ENCODE measurements at regions not wholly inside any gene's neighbourhood (a gene's known extent, or its start where the extent isn't known, plus 50 kb on each side); places are given as distances from the start of the nearest gene placed in this dataset.
"Not testable (repeated sequence)": the region's sequence is repeated elsewhere in the genome, so short reads cannot be mapped to it uniquely, and the experiment has no call there.

GRCh38 chr5:66413931-66414330 is 182.3 kb upstream of the MAST4 start:
- DNase-seq, result no peak

GRCh38 chr5:66415208-66415607 is 181.0 kb upstream of the MAST4 start:
- DNase-seq, result no peak

DNA sequence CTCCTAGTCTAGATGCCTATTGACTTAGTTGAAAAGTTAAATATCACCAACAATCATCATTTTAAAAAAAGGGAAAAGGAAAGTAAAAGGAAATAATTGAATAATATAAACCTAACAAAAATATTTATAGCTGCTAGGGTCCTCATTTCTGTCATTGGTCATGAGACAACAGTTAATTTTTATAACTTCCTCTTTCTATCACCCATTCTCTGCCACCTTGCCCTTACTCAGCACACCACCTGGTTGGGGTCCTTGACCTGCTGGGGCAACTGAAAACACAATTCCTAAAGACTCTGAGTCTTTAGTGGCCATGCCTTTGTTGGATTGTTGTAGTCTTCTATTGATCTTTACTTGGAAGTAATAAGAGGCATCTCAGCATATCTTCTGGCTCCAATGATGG is 179.5 kb upstream of the MAST4 start:
- no peak for DNase-seq

DNA sequence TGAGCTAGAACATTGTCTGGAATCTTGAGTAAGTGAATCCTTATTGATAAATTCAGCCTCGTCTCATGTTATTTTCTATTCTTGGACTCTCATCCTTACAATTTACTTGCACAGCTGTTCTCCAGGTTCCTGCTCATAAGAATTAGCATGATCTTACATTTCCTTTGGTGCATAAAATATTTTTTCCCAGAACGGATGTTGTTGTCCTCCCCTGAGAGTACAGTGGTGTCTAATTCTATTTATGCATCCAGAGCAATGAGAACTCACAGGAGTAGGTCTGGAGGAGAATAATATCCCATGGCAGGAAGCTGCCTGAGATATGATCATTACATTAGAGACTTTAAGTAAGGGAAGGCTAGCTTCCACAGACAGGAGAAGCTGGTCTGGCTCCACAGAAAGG is 178.4 kb upstream of the MAST4 start:
- DNase-seq, result no peak

GRCh38 chr5:66423484-66423883 is 172.7 kb upstream of the MAST4 start:
- DNase-seq, result no peak

DNA sequence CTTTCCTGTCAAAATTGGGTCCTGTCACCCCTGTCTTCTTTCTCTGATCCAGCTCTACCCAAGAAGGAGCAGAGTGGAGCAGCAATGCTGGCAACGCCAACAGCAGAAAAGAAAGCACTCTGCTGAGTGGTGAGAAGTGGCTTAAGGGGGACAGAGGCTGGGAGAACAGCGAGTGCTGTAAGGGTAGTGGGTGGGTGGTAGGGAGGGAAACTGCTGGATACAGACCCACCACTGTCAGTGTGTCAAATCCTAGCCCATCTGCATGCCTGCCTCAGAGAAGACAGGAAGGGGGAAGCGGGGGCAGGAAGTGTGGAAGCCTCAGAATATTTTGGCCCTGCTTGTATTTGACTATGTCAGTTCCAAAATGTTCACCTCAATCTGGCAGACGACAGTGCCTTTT is 170.4 kb upstream of the MAST4 start:
- DNase-seq, result no peak

- DNase-seq, result no peak
Measured at GRCh38 chr5:66426259-66427138, 169.7 kb upstream of the MAST4 start.

- no peak for DNase-seq
Measured at GRCh38 chr5:66427139-66427442, 169.1 kb upstream of the MAST4 start.

DNA sequence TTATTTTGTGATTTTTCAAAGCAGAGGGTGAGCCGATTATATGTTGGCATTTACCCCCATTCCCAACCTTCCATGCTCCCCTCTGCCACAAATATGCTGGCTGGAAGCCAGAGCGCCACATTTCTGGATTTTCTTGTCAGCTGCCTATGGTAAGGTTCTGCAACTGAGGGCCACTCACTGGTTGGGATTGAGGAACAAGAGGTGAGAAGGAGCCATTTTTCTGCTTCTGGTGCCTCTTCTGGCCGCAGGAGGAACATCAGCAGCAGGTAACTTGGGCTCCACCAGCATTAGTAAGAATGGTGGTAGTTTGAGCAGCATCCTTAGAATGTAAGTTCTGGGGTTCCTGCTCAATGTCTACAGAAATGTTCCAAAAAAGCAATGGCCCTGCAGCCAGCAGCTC is 159.5 kb upstream of the MAST4 start:
- no peak for DNase-seq

DNA sequence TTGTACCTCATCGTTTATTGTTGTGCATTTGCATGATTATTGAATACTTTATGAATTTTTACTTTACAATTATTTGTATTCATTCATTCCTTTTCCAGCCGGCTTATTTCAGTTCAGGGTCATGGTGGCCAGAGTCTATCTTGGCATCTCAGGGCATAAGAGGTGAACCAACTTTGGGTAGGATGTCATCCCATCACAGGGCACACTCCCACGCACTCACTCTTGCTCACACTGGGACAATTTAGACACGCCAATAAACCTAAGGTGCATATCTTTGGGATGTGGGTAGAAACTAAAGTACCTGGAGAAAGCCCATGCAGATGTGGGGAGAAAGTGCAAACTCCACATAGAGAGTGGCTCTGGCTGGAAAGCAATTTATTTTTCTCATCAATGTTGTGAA is 158.1 kb upstream of the MAST4 start:
- DNase-seq, result no peak

GRCh38 chr5:66438696-66439095 is 157.5 kb upstream of the MAST4 start:
- DNase-seq, result no peak

DNA sequence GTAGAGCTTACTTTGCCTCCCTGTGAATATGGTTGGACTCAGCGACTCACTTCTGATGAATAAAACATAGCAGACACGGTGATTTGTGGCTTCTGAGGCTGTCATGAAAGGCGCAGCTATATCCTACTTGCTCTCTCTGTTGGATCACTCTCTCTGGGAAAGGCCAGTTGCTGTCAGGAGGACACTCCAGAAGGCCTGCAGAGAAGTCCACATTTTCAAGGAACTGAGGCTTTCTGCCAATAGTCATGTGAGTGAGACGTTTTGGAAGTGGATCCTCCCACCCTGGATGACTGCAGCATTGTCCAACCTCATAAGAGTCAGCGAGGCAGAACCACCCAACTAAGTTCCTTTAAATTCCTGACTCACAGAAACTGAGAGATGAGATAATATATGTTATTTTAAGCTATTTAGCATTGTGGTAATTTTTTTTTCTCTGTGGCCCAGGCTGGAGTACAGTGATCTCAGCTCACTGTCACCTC is 156.0 kb upstream of the MAST4 start:
- DNase-seq, result no peak

DNA sequence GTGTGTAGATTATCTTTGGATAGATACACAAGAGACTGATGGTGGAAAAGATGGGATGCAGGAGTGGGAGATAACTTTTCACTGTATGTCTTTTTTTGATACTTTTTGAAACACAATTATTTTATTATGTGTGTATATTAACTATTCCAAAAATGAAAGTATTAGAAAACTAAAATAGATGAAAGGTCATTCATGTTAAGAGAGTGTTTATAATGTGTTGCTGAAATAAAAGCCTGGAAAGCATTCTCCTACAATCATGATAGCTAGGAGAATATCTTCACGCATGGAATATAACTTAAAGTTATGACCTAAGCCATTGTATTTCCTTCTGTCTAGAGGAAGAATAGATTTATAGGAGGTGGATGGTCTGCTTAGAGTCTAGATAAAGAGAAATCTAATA is 154.8 kb upstream of the MAST4 start:
- DNase-seq, result no peak

DNA sequence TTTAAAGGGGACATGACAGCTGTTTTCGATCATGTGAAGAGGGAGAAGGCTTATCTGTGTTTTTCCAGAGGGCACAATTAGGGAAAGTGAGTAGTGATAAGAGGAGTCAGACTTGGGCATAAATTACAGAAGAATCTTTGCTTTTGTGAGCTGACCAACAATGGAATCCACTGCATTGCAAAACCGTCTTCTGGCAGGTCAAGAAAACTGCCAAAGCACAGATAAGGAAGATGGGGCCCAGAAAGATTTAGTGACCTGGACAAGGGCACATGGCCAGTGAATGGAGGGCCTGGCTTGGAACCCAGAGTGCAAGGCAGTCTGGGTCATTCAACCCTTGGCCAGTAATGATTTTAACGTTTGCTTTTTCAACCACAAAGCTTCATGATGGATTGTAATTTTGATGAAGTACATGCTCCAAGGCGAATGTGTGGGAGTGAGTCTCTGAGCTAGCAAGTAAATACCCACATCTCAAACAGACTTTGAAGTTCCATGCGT is 153.2 kb upstream of the MAST4 start:
- no peak for DNase-seq

DNA sequence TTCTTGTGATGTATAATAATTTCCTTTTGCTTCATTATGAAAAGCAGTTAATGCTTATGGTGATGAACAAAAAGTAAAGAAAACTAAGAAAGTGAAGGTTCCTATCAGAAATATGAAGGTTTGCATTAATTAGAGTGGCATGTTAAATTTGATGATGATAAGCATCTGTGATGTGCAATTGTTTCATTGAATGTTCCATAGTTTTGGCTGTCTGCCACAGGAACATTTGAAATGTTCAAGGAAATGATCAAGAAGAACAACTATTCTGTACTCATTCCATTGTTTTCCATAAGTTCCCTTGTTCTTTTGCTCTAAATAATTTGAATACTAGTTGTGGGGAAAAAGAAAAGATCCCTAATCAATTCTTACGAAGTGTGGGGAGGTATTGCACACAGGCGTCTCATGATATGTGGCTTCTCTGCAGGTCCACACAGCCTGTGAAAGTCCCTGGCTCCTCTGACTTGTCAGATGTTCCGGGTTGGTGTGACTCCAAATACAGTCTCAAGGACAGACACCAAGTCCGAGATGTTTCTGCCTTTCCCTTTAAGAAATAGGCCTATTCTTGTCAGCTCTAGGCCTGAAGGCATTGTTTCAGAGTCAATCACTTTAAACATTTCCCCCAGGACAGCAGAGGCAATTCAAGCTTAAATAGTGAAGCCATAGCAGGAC is 152.6 kb upstream of the MAST4 start:
- no peak for DNase-seq

DNA sequence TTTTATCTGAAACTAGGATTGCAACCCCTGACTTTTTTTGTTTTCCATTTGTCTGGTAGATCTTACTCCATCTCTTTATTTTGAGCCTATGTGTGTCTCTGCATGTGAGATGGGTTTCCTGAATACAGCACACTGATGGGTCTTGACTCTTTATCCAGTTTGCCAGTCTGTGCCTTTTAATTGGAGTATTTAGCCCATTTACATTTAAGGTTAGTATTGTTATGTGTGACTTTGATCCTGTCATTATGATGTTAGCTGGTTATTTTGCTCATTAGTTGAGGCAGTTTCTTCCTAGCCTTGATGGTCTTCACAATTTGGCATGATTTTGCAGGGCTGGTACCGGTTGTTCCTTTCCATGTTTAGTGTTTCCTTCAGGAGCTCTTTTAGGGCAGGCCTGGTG is 148.1 kb upstream of the MAST4 start:
- DNase-seq, result not testable (repeated sequence)

DNA sequence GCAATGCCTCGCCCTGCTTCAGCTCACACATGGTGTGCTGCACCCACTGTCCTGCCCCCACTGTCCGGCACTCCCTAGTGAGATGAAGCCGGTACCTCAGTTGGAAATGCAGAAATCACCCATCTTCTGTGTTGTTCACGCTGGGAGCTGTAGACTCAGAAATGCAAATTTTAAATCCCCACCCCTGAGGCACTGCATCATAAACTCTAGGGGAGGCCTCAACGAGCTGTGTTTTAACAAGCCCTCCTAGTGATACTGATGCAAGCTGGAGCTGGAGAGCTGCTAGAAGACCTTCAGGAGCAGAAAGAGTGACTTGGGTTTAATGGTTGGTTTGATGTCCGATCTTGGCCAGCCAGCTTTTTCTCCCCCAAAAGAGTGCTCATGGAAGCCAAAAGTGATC is 146.0 kb upstream of the MAST4 start:
- no peak for DNase-seq

GRCh38 chr5:66450988-66451387 is 145.2 kb upstream of the MAST4 start:
- DNase-seq, result no peak

DNA sequence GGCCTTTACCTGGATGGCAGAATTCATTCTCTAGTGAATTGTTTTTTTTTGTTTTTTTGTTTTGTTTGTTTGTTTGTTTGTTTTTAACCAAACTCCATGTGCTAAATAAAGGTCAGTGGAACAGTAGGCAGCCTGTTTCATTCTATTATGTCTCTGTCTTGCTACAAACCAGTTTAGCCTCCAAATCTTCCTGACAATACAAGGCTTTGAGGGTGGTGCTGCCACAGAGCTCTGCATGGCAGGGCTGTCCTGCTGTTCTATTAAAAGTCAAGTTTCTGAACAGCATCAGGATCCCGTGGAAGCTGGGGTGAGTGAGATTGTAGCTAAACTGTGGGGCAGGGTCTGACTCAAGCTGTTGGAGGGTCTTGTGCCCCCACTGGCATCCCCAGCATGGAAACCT is 144.1 kb upstream of the MAST4 start:
- no peak for DNase-seq

DNA sequence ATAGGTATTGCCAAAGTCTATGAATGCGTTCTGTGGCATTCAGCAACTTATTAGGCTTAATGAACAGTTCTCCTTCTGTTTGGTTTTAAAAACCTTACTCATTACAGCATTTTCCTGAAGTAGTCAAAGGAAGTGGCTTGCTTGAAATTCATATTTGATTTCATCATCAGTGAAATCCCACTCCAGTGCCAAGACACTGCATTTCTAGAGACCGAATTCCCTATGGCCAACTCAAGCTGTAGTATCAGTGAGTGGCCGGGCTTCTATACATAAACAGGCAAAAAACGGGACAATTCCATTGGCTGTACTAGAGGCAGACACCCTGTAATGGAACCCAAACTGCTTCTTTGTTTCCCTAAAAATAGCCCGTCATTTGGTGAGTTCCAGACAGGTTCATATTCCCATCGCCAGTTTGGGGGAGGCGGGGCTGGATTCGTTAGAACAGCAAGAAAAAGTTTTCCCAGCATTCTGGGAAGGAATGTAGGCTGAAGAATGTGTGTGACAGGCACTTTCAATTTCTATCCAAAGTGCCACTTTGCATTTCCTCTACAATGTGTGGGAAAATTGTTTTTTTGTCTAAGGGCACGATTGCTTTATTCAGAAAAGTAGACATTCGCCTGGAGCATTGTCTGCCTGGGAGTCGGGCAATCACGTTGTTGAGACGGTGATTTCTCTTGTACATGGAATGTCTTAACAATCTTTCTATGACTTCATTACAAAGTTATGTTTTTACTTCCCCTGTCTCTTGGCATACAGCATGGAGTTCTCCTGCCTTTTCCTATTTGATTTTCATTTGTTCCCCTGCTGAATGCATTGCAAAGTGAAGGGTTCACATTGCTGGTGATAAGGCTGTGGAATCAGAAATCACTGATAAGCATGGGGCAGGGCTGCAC is 141.8 kb upstream of the MAST4 start:
- DNase-seq, result no peak

- DNase-seq, result no peak
Measured at GRCh38 chr5:66459728-66460127, 136.5 kb upstream of the MAST4 start.

- DNase-seq, result no peak
Measured at GRCh38 chr5:66467564-66467963, 128.6 kb upstream of the MAST4 start.

Data from amygdala (tissue), 56 donors.